NCI-H2227 treated with DMSO at 0.1 percent for 48 hours (cell line): ENCODE measurements at regions not wholly inside any gene's neighbourhood (a gene's known extent, or its start where the extent isn't known, plus 50 kb on each side); places are given as distances from the start of the nearest gene placed in this dataset.

Source experiments
- DNase-seq: peaks from one replicate; lab custom pipeline; 2025; lab: John Stamatoyannopoulos, UW

GRCh38 chr6:118761645-118762044 lies 110.3 kb upstream of the CEP85L start:
- no peak for DNase-seq

GRCh38 chr6:118758946-118759345 lies 107.6 kb upstream of the CEP85L start:
- no peak for DNase-seq

- no peak for DNase-seq
Observed at GRCh38 chr6:118755941-118756646, 104.7 kb upstream of the CEP85L start.

GRCh38 chr6:118752803-118753202 lies 101.4 kb upstream of the CEP85L start:
- no peak for DNase-seq

GRCh38 chr6:118751072-118751471 lies 99.7 kb upstream of the CEP85L start:
- DNase-seq, result no peak

DNA sequence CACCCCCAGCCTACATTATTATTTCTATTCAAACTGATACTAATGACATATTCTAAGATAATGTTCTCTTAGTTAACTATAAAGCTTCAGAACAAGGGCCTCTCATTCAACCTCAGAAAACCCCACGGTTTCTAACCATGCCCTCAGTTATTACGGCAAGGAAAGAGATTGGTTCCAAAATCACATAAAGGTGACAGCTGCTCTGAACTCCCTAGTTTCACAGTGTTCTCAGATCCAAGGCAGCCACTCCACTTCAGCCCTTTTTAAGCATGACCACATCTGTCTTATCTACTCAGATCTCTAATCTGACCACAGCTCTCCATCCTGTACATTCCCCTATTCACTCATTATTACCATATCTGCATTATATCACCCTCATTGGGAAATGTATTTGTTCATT lies 98.8 kb upstream of the CEP85L start:
- no peak for DNase-seq

DNA sequence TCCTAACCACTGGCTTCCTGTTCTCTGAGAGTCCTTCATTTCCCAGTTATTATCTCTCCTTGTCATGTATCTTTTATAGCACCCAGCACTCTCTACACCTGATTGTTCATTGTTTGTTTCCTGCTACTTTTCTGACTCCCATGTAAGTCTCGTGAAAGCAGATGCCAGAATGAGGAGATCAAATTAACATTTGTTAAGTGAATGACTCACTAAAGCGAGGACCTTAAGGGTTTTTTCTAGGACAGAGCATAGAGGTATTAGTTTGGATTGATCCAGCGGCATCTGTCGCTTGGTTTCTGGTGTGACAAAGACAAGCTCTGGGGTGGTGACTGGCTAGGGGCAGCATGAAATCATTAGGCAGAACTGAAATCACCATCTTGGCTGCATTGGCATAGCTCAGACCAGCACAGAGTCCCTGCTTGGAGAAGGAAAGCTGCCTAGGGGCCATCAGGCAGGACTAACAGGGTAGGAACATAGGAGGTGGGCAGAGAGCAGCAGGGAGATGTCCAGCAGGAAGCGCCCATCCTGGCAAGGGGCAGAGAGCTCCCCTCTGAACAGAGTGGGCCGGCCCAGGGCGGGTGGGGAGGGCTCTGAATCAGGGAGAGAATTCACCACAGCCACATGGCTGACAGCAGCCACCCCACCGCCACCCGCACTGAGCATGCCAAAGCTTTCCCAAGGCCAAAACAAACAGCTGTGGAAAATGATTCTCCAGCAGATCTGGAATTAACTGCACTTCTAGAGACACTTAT lies 97.1 kb upstream of the CEP85L start:
- DNase-seq, result peak; percentile 58

DNA sequence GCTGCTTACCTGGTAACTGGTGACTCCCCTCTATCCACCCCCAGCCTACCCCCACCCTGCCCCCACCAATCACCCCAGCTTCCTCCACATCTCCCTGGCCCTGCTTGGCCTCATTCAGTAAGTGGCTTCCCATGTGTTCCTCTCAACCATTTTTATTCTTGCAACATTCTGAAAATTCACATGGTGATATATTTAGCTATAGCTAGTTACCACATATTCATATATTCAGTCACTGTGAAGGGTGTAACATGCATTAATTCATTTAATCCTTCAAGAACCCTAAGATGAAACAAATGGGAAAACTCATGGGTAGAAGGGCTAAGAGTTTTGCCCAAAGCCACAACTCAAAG lies 95.4 kb upstream of the CEP85L start:
- DNase-seq, result no peak

GRCh38 chr6:118746145-118746824 lies 94.9 kb upstream of the CEP85L start:
- no peak for DNase-seq

- DNase-seq, result no peak
Observed at GRCh38 chr6:118745156-118745555, 93.8 kb upstream of the CEP85L start.

DNA sequence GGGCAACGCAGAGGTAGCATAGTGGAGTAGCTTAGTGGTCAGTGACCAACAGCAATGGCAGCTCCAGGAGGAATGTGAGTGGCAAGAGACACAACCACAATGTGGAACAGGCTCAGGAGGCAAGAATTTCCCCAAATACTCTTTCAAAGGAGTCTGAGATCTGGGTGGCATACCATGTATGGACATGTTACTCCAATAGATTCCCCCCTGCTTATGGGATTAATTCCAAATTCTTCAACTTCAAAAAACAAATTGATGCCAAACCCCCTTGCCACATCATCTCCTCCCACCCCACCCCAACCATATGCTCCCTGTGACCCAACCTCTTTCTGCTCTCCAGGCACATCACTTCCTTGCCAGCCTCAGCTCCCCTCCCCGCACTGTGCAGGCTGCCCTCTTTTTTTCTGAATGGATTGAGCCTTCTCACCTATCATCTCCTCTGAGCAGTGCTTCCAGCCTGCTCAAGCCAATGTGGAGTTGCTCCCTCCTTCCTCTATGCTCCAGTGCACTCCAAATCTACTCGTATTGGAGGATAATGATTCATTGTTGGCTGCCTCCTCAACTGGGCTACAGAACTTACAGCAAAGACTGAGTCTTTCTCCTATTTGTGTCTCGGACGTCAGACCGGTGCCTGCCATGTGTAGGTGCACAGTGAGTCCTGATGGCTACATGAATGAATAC lies 93.0 kb upstream of the CEP85L start:
- DNase-seq, result no peak

DNA sequence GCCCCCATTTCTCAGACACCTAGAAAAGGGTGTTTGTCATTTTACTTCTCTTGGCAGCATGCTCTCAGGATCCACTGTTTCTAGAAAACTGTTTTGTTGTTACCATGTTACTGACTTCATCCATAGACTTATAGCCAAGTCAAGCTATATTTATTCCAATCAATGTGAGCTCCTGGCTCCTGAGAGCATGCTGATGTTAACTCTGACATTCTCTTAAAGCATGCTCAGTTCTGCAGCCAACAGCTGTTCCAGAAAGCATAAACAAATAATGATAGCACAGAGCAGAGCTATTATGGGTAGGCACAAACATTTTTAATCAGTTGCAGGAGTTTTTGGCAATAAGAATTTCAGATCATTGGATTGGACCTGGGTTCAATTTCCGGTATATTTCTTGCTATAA lies 92.4 kb upstream of the CEP85L start:
- no peak for DNase-seq

- DNase-seq, result no peak
Observed at GRCh38 chr6:118740372-118740771, 89.0 kb upstream of the CEP85L start.

- DNase-seq, result no peak
Observed at GRCh38 chr6:118739696-118740353, 88.4 kb upstream of the CEP85L start.

DNA sequence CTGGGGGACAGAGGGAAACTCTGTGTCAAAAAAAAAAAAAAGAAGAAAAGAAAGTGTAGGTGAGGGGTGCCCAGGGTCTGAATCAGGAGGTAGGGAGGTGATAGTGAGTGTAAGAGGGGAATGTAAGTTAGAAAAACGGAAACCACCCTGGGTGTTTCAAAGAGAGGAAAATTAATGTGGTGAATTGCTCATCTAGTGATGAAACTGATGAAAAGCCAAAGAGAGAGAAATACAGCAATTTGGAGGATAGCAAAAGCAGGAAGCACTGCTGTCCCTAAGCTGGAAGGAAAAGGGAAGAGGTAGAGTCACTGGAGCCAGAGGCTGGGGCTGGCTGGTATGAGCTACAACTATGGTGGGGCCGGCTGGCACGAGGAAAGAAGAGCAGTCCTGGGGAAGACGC lies 85.0 kb upstream of the CEP85L start:
- no peak for DNase-seq

DNA sequence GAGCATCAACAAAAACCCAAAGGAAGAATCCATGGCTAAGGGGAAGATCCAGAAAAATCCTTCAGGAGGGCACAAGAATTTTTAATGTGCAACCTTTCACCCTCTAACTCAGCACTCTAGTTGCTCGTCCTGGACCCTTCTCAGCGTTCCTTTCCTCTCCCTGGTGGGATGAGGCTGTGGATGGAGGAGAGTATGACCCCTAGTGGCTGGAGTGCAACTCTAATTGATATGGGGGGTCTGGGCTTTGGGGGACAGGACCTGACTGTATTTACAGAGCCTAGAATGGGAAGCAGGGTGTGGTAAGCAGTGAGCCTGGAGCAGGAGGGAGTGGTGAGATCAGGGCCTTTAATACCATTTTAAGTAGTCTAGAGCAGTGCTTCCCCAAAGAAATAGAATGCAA lies 83.9 kb upstream of the CEP85L start:
- DNase-seq, result no peak

DNA sequence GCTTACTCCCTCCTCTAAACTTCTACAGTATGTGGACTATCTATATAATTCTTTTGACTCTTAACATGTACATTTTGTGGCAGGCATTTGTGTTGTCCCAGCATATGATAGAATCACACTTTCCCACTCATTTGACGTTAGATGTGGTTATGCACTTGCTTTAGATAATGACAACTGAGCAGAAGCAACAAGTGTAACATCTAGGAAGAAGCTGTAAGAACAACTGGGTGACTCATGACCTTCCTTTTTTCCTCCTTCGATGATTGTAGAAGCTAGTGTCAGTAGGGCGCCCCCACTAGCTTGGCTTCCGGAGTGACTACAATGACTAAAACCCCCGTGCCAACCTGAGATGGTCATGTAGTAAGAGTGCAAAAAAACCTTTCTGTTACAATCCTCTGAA lies 74.6 kb upstream of the CEP85L start:
- DNase-seq, result no peak

DNA sequence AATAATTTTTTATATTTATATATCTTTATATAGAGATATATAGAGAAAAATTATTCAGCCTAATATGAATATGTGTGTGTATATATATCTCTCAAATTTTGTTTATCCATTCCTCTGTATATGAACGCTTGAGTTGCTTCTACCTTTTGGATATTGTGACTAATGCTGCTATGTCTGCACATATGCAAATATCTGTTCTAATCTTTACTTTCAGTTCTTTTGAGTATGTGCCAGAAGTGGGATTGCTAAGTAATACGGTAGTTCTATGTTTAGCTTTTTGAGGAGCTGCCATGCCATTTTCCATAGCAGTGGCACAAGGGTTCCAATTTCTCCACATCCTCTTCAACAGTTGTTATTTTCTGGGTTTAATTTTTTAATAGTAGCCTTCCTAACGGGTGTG lies 72.8 kb upstream of the CEP85L start:
- DNase-seq, result no peak

DNA sequence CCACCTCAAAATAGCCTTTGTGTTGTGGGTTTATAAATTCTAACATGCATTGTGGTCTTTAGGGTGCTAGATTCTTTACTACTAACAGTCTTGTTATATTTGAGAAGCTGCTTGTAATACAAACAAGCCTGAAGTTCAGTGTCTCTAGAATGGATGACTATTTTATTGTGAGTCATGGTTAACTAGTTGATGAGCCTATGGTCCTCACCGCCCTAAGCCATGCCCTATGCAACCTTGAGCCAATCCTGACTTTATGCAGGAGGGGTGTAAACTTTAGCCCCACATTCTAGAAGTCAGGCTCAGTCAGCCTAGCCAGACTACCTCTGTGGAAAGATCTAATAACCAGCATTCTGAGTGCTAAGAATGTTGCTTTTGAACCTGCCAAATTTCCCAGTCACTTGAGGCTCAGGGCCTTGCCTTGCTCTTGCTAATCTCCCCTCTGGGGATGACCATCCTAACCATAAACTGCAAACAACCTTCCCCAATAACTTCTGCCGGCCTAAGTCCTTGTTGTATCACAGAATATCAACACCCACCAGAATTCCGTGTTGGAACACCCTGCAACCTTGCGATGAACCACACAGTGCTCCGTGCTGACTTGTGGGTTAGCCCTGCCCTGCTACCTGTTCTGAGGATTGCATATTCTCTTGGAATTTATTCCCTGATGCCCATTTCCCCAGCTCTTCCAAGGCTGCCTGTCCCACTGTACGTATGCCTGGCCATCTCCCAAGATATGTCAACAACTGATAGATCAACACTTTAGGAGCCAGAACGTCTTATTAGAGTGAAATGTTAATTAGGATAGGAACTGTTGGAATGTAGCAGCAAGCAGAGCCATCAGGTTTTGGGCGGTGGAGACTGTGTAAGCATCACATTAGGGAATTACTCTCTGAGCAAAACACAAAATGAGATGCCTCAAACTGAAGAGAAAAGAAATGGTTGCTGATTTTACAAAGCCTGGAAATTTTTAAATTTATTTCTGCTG lies 71.7 kb upstream of the CEP85L start:
- no peak for DNase-seq

GRCh38 chr6:118720125-118720473 lies 68.7 kb upstream of the CEP85L start:
- DNase-seq, result no peak
